ENCODE measurements at regions not wholly inside any gene's neighbourhood (a gene's known extent, or its start where the extent isn't known, plus 50 kb on each side); places are given as distances from the start of the nearest gene placed in this dataset.

GRCh38 chr9:111099199-111100008 lies 61.1 kb upstream of the LPAR1 start:
- peaks cover 16% of the 10 kb centered on the region for H3K4me1 Mint-ChIP-seq (ENCODE audit: low read depth)

GRCh38 chr9:111098093-111098492 lies 59.8 kb upstream of the LPAR1 start:
- Mint-ChIP-seq H3K36me3 (ENCODE audit: insufficient read depth) (no peaks in the 10 kb centered on the region), H3K4me1 (ENCODE audit: low read depth) (peaks cover 16% of the 10 kb centered on the region)

More at GRCh38 chr9:111099199-111100008, 61.1 kb upstream of the LPAR1 start:
- Mint-ChIP-seq H3K9me3 (ENCODE audit: low read depth) (no peaks in the 10 kb centered on the region), H3K4me3 (ENCODE audit: low read depth) (no peak overlapping the region), H3K36me3 (ENCODE audit: insufficient read depth) (no peaks in the 10 kb centered on the region), H3K27ac (peak overlapping the region; percentile 18), H3K27me3 (peaks cover 20% of the 10 kb centered on the region)
- TF ChIP-seq CTCF (IDR thresholded peaks at IDR 0.05; ENCODE audit: unreplicated experiment) = no peak
- no peak for DNase-seq (ENCODE audit: low spot score, unreplicated experiment)

GRCh38 chr9:111096051-111096450 lies 57.8 kb upstream of the LPAR1 start:
- Mint-ChIP-seq H3K27ac (no peak overlapping the region), H3K27me3 (peaks cover 16% of the 10 kb centered on the region), H3K9me3 (ENCODE audit: low read depth) (no peaks in the 10 kb centered on the region), H3K4me1 (ENCODE audit: low read depth) (peaks cover 16% of the 10 kb centered on the region), H3K4me3 (ENCODE audit: low read depth) (no peak overlapping the region), H3K36me3 (ENCODE audit: insufficient read depth) (no peaks in the 10 kb centered on the region)
- no peak for DNase-seq (ENCODE audit: low spot score, unreplicated experiment)
- TF ChIP-seq CTCF (IDR thresholded peaks at IDR 0.05; ENCODE audit: unreplicated experiment) = no peak

More at GRCh38 chr9:111098093-111098492, 59.8 kb upstream of the LPAR1 start:
- H3K4me3 Mint-ChIP-seq (ENCODE audit: low read depth) = no peak overlapping the region
- no peak for DNase-seq (ENCODE audit: low spot score, unreplicated experiment)
- no peaks in the 10 kb centered on the region for H3K9me3 Mint-ChIP-seq (ENCODE audit: low read depth)
- H3K27me3 Mint-ChIP-seq = peaks cover 20% of the 10 kb centered on the region
- no peak for TF ChIP-seq CTCF (IDR thresholded peaks at IDR 0.05; ENCODE audit: unreplicated experiment)
- H3K27ac Mint-ChIP-seq = no peak overlapping the region

- TF ChIP-seq CTCF (IDR thresholded peaks at IDR 0.05; ENCODE audit: unreplicated experiment) = no peak
- Mint-ChIP-seq H3K36me3 (ENCODE audit: insufficient read depth) (no peaks in the 10 kb centered on the region), H3K27me3 (peaks cover 16% of the 10 kb centered on the region), H3K27ac (no peak overlapping the region), H3K4me3 (ENCODE audit: low read depth) (no peak overlapping the region), H3K9me3 (ENCODE audit: low read depth) (no peaks in the 10 kb centered on the region), H3K4me1 (ENCODE audit: low read depth) (peaks cover 16% of the 10 kb centered on the region)
- DNase-seq (ENCODE audit: low spot score, unreplicated experiment) = no peak
These were observed 57.2 kb upstream of the LPAR1 start for GRCh38 chr9:111095441-111095840.

GRCh38 chr9:111094958-111095357 lies 56.7 kb upstream of the LPAR1 start:
- Mint-ChIP-seq H3K4me3 (ENCODE audit: low read depth) (no peak overlapping the region), H3K4me1 (ENCODE audit: low read depth) (peaks cover 13% of the 10 kb centered on the region), H3K27ac (no peak overlapping the region), H3K36me3 (ENCODE audit: insufficient read depth) (no peaks in the 10 kb centered on the region), H3K9me3 (ENCODE audit: low read depth) (no peaks in the 10 kb centered on the region), H3K27me3 (peaks cover 16% of the 10 kb centered on the region)
- TF ChIP-seq CTCF (IDR thresholded peaks at IDR 0.05; ENCODE audit: unreplicated experiment) = no peak
- no peak for DNase-seq (ENCODE audit: low spot score, unreplicated experiment)
